Gastroesophageal sphincter (tissue), 4 donors: ENCODE measurements at regions not wholly inside any gene's neighbourhood (a gene's known extent, or its start where the extent isn't known, plus 50 kb on each side); places are given as distances from the start of the nearest gene placed in this dataset.

Experiments used
- ATAC-seq: fragments of 150-250 bp; one replicate; pipeline ENCODE4 v1.9.1; 2016; ENCODE audit warnings: mild to moderate bottlenecking, moderate library complexity
- H3K27ac ChIP-seq, 4 donors: fragments of 200-600 bp; sonication (generic) in 3 of 4; 1 replicate in 3 of 4; 2 replicates in 1 of 4; pipeline ENCODE4 v1.5.1; 2016 to 2019
- H3K27me3 ChIP-seq: fragments of 200-600 bp; sonication (generic); one replicate; pipeline ENCODE4 v1.5.1; 2019
- H3K36me3 ChIP-seq, 2 donors: fragments of 200-600 bp; sonication (generic); one replicate each; pipeline ENCODE4 v1.5.1; 2019; ENCODE audit warnings: control low read depth in 1 of 2
- H3K4me1 ChIP-seq, 3 donors: fragments of 200-600 bp; sonication (generic); 1 replicate in 2 of 3; 2 replicates in 1 of 3; pipeline ENCODE4 v1.5.1; 2016 to 2019; ENCODE audit warnings: control low read depth in 2 of 3
- H3K4me3 ChIP-seq, 2 donors: fragments of 200-600 bp; sonication (generic); one replicate each; pipeline ENCODE4 v1.5.1; 2019; ENCODE audit warnings: mild to moderate bottlenecking in 1 of 2, moderate library complexity in 1 of 2
- H3K9me3 ChIP-seq, 3 donors: fragments of 200-600 bp; sonication (generic); one replicate each; pipeline ENCODE4 v1.5.1; 2017 to 2019; ENCODE audit warnings: control low read depth in 2 of 3
- CTCF ChIP-seq, 4 experiments: fragments of 200-600 bp in 2 of 4; fragments of 450-650 bp in 2 of 4; sonication (generic) in 1 of 4; IDR thresholded peaks; one replicate each; pipeline ENCODE4 v1.5.1; 2017 to 2019; ENCODE audit warnings: antibody characterized with exemption in 4 of 4, mild to moderate bottlenecking in 2 of 4, moderate library complexity in 2 of 4
- EP300 ChIP-seq: sonication (generic); formaldehyde crosslinking; IDR thresholded peaks from one replicate; pipeline ENCODE4 v1.6.1; 2017; ENCODE audit warnings: antibody characterized with exemption, mild to moderate bottlenecking
- POLR2A ChIP-seq, 2 donors: fragments of 450-650 bp; IDR thresholded peaks; one replicate each; pipeline ENCODE4 v1.6.1; 2017; ENCODE audit warnings: antibody characterized with exemption in 2 of 2, mild to moderate bottlenecking in 2 of 2, moderate library complexity in 1 of 2
- POLR2AphosphoS5 ChIP-seq: sonication (generic); formaldehyde crosslinking; IDR thresholded peaks from one replicate; pipeline ENCODE4 v1.6.1; 2017; ENCODE audit warnings: antibody characterized with exemption
- WGBS, 2 donors: methylation state at CpG; one replicate each; pipeline ENCODE4 v1.1.5; 2018; ENCODE audit warnings: low coverage in 1 of 2; 5-methylcytosine and 5-hydroxymethylcytosine counted together

DNA sequence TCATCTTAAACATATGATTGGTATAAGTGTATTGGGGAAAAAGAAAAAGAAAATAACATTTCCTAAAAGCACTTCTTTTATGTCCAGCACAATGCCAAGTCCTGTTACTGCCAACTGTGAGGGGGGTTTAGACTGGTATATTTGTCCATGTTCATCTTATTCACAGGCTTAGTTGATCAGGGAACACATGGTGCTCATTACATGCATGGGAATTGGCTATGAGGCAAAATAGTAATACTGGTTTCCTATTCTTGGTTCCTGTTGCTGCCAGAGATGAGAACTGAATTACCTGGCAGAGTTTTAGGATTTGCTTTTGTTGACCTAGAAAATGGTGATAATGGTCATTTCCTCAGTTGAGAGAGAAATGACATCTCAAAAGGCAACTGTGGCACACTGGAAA, 398.8 kb downstream of the DUSP10 start:
- Histone ChIP-seq H3K4me1 (no peaks in the 10 kb centered on the region), H3K9me3 (no peaks in the 10 kb centered on the region), H3K27me3 (no peaks in the 10 kb centered on the region), H3K4me3 (no peak overlapping the region), H3K27ac (no peak overlapping the region), H3K36me3 (no peaks in the 10 kb centered on the region)
- TF ChIP-seq CTCF (IDR thresholded peaks at IDR 0.05): no peak
- TF ChIP-seq POLR2A (IDR thresholded peaks at IDR 0.05): no peak
- TF ChIP-seq POLR2AphosphoS5: no peak
- no peak for TF ChIP-seq EP300
- no peak for ATAC-seq

GRCh38 chr1:221343607-221344006, 398.3 kb downstream of the DUSP10 start:
- no peak for ATAC-seq
- TF ChIP-seq POLR2A (IDR thresholded peaks at IDR 0.05): no peak
- no peak for TF ChIP-seq EP300
- TF ChIP-seq POLR2AphosphoS5: no peak
- TF ChIP-seq CTCF (IDR thresholded peaks at IDR 0.05): no peak

GRCh38 chr1:221344693-221345092, 397.2 kb downstream of the DUSP10 start:
- 63% methylated on average over 1 of the region's 1 CpG; no CpG with 5 or more reads in 1 of the 2 donors for WGBS, 2 donors
- no peak for ATAC-seq
- Histone ChIP-seq H3K4me1 (no peaks in the 10 kb centered on the region), H3K9me3 (no peaks in the 10 kb centered on the region), H3K27ac (no peak overlapping the region), H3K27me3 (no peaks in the 10 kb centered on the region), H3K36me3 (no peaks in the 10 kb centered on the region), H3K4me3 (no peak overlapping the region)
- TF ChIP-seq POLR2A (IDR thresholded peaks at IDR 0.05) (no peak), CTCF (IDR thresholded peaks at IDR 0.05) (no peak), POLR2AphosphoS5 (no peak), EP300 (no peak)

More at GRCh38 chr1:221343607-221344006, 398.3 kb downstream of the DUSP10 start:
- no peak overlapping the region for H3K27ac ChIP-seq
- H3K9me3 ChIP-seq: no peaks in the 10 kb centered on the region
- 69 to 72% methylated on average over 3 of the region's 3 CpGs for WGBS, 2 donors
- no peaks in the 10 kb centered on the region for H3K4me1 ChIP-seq
- no peak overlapping the region for H3K4me3 ChIP-seq
- H3K36me3 ChIP-seq: no peaks in the 10 kb centered on the region
- no peaks in the 10 kb centered on the region for H3K27me3 ChIP-seq

- Histone ChIP-seq H3K4me1 (no peaks in the 10 kb centered on the region), H3K27ac (no peak overlapping the region), H3K9me3 (no peaks in the 10 kb centered on the region), H3K36me3 (no peaks in the 10 kb centered on the region), H3K4me3 (no peak overlapping the region), H3K27me3 (no peaks in the 10 kb centered on the region)
- TF ChIP-seq POLR2A (IDR thresholded peaks at IDR 0.05) (no peak), POLR2AphosphoS5 (no peak), CTCF (IDR thresholded peaks at IDR 0.05) (no peak), EP300 (no peak)
- no peak for ATAC-seq
- WGBS, 2 donors: 40 to 67% methylated on average over 1 to 2 of the region's 2 CpGs
Observed at GRCh38 chr1:221347706-221348105, 394.2 kb downstream of the DUSP10 start.

GRCh38 chr1:221350091-221350490, 391.8 kb downstream of the DUSP10 start:
- 71 to 91% methylated on average over 1 of the region's 1 CpG for WGBS, 2 donors
- no peaks in the 10 kb centered on the region for H3K9me3 ChIP-seq
- no peak for ATAC-seq
- no peak overlapping the region for H3K4me3 ChIP-seq
- no peaks in the 10 kb centered on the region for H3K36me3 ChIP-seq
- no peaks in the 10 kb centered on the region for H3K4me1 ChIP-seq
- no peaks in the 10 kb centered on the region for H3K27me3 ChIP-seq
- H3K27ac ChIP-seq: peak overlapping the region in 2 of 4 donors; percentile 24 to 39
- TF ChIP-seq POLR2A (IDR thresholded peaks at IDR 0.05): no peak
- TF ChIP-seq EP300: no peak
- TF ChIP-seq POLR2AphosphoS5: no peak
- TF ChIP-seq CTCF (IDR thresholded peaks at IDR 0.05): no peak
